Naive thymus-derived CD8-positive, alpha-beta T cell (primary cell): ENCODE measurements at regions not wholly inside any gene's neighbourhood (a gene's known extent, or its start where the extent isn't known, plus 50 kb on each side); places are given as distances from the start of the nearest gene placed in this dataset.

Experiments
- ATAC-seq, 2 donors: fragments of 150-1000 bp; cut with Tn5 transposase in 1 of 2; sonication (Bioruptor Pico), chemical (Tn5 transposase) in 1 of 2; 1 replicate in 1 of 2; 2 replicates in 1 of 2; pipeline ENCODE4 v1.10.0; 2021; ENCODE audit warnings: mild to moderate bottlenecking in 2 of 2, moderate library complexity in 2 of 2
- POLR2A ChIA-PET: fragments of 350-600 bp; sonication (Branson Sonifier 250); formaldehyde crosslinking; loops from one replicate; lab custom pipeline; 2021; ENCODE audit warnings: antibody characterized with exemption; lab: Charles Lee
- DNase-seq, 10 donors: peaks; one replicate each; pipeline versions ENCODE4 v3.0.0 to v3.0.0-alpha.2; 2020 to 2022
- H3K27ac Mint-ChIP-seq, 10 donors: one replicate each; pipeline ENCODE4 v1.8.0; 2020 to 2022; ENCODE audit warnings: mild to moderate bottlenecking in 10 of 10, mixed read lengths in 10 of 10, moderate library complexity in 4 of 10, inconsistent platforms in 1 of 10
- H3K27me3 Mint-ChIP-seq, 5 donors: one replicate each; pipeline ENCODE4 v1.8.0; 2021 to 2022; ENCODE audit warnings: mixed read lengths in 5 of 5
- H3K36me3 Mint-ChIP-seq, 3 donors: one replicate each; pipeline ENCODE4 v1.8.0; 2020 to 2022; ENCODE audit warnings: mixed read lengths in 3 of 3, mild to moderate bottlenecking in 2 of 3, inconsistent platforms in 1 of 3
- H3K4me1 Mint-ChIP-seq, 4 donors: one replicate each; pipeline ENCODE4 v1.8.0; 2021 to 2022; ENCODE audit warnings: mixed read lengths in 4 of 4
- H3K4me3 Mint-ChIP-seq, 10 donors: one replicate each; pipeline ENCODE4 v1.8.0; 2020 to 2022; ENCODE audit warnings: mild to moderate bottlenecking in 10 of 10, mixed read lengths in 10 of 10, moderate library complexity in 6 of 10, inconsistent platforms in 1 of 10
- H3K9me3 Mint-ChIP-seq, 9 donors: one replicate each; pipeline ENCODE4 v1.8.0; 2020 to 2022; ENCODE audit warnings: mixed read lengths in 9 of 9, mild to moderate bottlenecking in 3 of 9, inconsistent platforms in 1 of 9, moderate library complexity in 1 of 9

- no peaks in the 10 kb centered on the region for H3K4me1 Mint-ChIP-seq
- H3K27ac Mint-ChIP-seq = no peak overlapping the region
- no peak for DNase-seq
- ATAC-seq = no peak
- no peaks in the 10 kb centered on the region for H3K36me3 Mint-ChIP-seq
- H3K4me3 Mint-ChIP-seq = no peak overlapping the region
- H3K9me3 Mint-ChIP-seq = peaks cover 0 to 23% (median 13%) of the 10 kb centered on the region in 9 donors
- H3K27me3 Mint-ChIP-seq = no peaks in the 10 kb centered on the region
- POLR2A ChIA-PET = no interaction called here
Observed at GRCh38 chr3:83195243-83195642, 1433.8 kb upstream of the GBE1 start.

- no peaks in the 10 kb centered on the region for H3K36me3 Mint-ChIP-seq
- H3K4me3 Mint-ChIP-seq = no peak overlapping the region
- POLR2A ChIA-PET = no interaction called here
- no peak overlapping the region for H3K27ac Mint-ChIP-seq
- no peak for DNase-seq
- H3K4me1 Mint-ChIP-seq = no peaks in the 10 kb centered on the region
- no peaks in the 10 kb centered on the region for H3K27me3 Mint-ChIP-seq
- H3K9me3 Mint-ChIP-seq = peaks cover 0 to 21% (median 9%) of the 10 kb centered on the region in 9 donors
- no peak for ATAC-seq
Observed at GRCh38 chr3:83193526-83193925, 1432.1 kb upstream of the GBE1 start.

GRCh38 chr3:83189634-83190033 is 1428.2 kb upstream of the GBE1 start:
- DNase-seq (no peak), ATAC-seq (no peak)
- H3K36me3 Mint-ChIP-seq = no peaks in the 10 kb centered on the region
- H3K27me3 Mint-ChIP-seq = no peaks in the 10 kb centered on the region
- H3K27ac Mint-ChIP-seq = no peak overlapping the region
- H3K9me3 Mint-ChIP-seq = peaks cover 0 to 31% (median 14%) of the 10 kb centered on the region in 9 donors
- POLR2A ChIA-PET = no interaction called here
- no peak overlapping the region for H3K4me3 Mint-ChIP-seq
- no peaks in the 10 kb centered on the region for H3K4me1 Mint-ChIP-seq

- peaks cover 0 to 14% (median 4%) of the 10 kb centered on the region in 9 donors for H3K9me3 Mint-ChIP-seq
- POLR2A ChIA-PET = no interaction called here
- DNase-seq (no peak), ATAC-seq (no peak)
- H3K27ac Mint-ChIP-seq = no peak overlapping the region
- no peaks in the 10 kb centered on the region for H3K4me1 Mint-ChIP-seq
- H3K4me3 Mint-ChIP-seq = no peak overlapping the region
- no peaks in the 10 kb centered on the region for H3K36me3 Mint-ChIP-seq
- no peaks in the 10 kb centered on the region for H3K27me3 Mint-ChIP-seq
Observed at GRCh38 chr3:83169473-83169872, 1408.0 kb upstream of the GBE1 start.

- DNase-seq (no peak), ATAC-seq (no peak)
- POLR2A ChIA-PET = no interaction called here
- H3K4me3 Mint-ChIP-seq = no peak overlapping the region
- H3K9me3 Mint-ChIP-seq = peaks cover 2 to 33% (median 12%) of the 10 kb centered on the region in 9 donors
- H3K27me3 Mint-ChIP-seq = no peaks in the 10 kb centered on the region
- no peak overlapping the region for H3K27ac Mint-ChIP-seq
- no peaks in the 10 kb centered on the region for H3K36me3 Mint-ChIP-seq
- no peaks in the 10 kb centered on the region for H3K4me1 Mint-ChIP-seq
Observed at GRCh38 chr3:83150896-83151295, 1389.5 kb upstream of the GBE1 start.

- Mint-ChIP-seq H3K27me3 (no peaks in the 10 kb centered on the region), H3K4me3 (no peak overlapping the region), H3K9me3 (peaks cover 0 to 19% (median 7%) of the 10 kb centered on the region in 9 donors), H3K27ac (no peak overlapping the region), H3K36me3 (no peaks in the 10 kb centered on the region), H3K4me1 (no peaks in the 10 kb centered on the region)
- DNase-seq (no peak), ATAC-seq (no peak)
- POLR2A ChIA-PET = no interaction called here
Observed at GRCh38 chr3:83140983-83141382, 1379.5 kb upstream of the GBE1 start.

- H3K27ac Mint-ChIP-seq = no peak overlapping the region
- H3K4me1 Mint-ChIP-seq = no peaks in the 10 kb centered on the region
- ATAC-seq (no peak), DNase-seq (no peak)
- H3K4me3 Mint-ChIP-seq = no peak overlapping the region
- POLR2A ChIA-PET = no interaction called here
- H3K9me3 Mint-ChIP-seq = peaks cover 0 to 16% (median 1%) of the 10 kb centered on the region in 9 donors
- H3K36me3 Mint-ChIP-seq = no peaks in the 10 kb centered on the region
- no peaks in the 10 kb centered on the region for H3K27me3 Mint-ChIP-seq
Observed at GRCh38 chr3:83131236-83131635, 1369.8 kb upstream of the GBE1 start.

- POLR2A ChIA-PET = no interaction called here
- no peaks in the 10 kb centered on the region for H3K4me1 Mint-ChIP-seq
- no peak overlapping the region for H3K27ac Mint-ChIP-seq
- H3K9me3 Mint-ChIP-seq = peaks cover 0 to 10% (median 0%) of the 10 kb centered on the region in 9 donors
- H3K4me3 Mint-ChIP-seq = no peak overlapping the region
- ATAC-seq (no peak), DNase-seq (no peak)
- H3K36me3 Mint-ChIP-seq = no peaks in the 10 kb centered on the region
- no peaks in the 10 kb centered on the region for H3K27me3 Mint-ChIP-seq
Observed at GRCh38 chr3:83122774-83123350, 1361.4 kb upstream of the GBE1 start.

GRCh38 chr3:83093222-83093572 is 1331.8 kb upstream of the GBE1 start:
- POLR2A ChIA-PET = no interaction called here
- ATAC-seq = no peak
- Mint-ChIP-seq H3K4me1 (no peaks in the 10 kb centered on the region), H3K36me3 (no peaks in the 10 kb centered on the region), H3K27ac (no peak overlapping the region), H3K27me3 (no peaks in the 10 kb centered on the region), H3K4me3 (no peak overlapping the region), H3K9me3 (peaks cover 0 to 12% (median 0%) of the 10 kb centered on the region in 9 donors)
- DNase-seq = no peak

GRCh38 chr3:83092521-83093221 is 1331.2 kb upstream of the GBE1 start:
- POLR2A ChIA-PET = no interaction called here
- H3K27me3 Mint-ChIP-seq = no peaks in the 10 kb centered on the region
- no peak for ATAC-seq

GRCh38 chr3:83076041-83076440 is 1314.6 kb upstream of the GBE1 start:
- H3K36me3 Mint-ChIP-seq = peaks cover 0 to 1% (median 0%) of the 10 kb centered on the region in 3 donors
- no peaks in the 10 kb centered on the region for H3K27me3 Mint-ChIP-seq
- H3K9me3 Mint-ChIP-seq = peaks cover 3 to 23% (median 13%) of the 10 kb centered on the region in 9 donors
- H3K27ac Mint-ChIP-seq = no peak overlapping the region
- no peaks in the 10 kb centered on the region for H3K4me1 Mint-ChIP-seq
- POLR2A ChIA-PET = no interaction called here
- DNase-seq (no peak), ATAC-seq (no peak)
- H3K4me3 Mint-ChIP-seq = no peak overlapping the region

More at GRCh38 chr3:83092521-83093221, 1331.2 kb upstream of the GBE1 start:
- Mint-ChIP-seq H3K4me1 (no peaks in the 10 kb centered on the region), H3K9me3 (peaks cover 0 to 12% (median 0%) of the 10 kb centered on the region in 9 donors), H3K36me3 (no peaks in the 10 kb centered on the region), H3K4me3 (no peak overlapping the region), H3K27ac (no peak overlapping the region)
- DNase-seq = no peak

- ATAC-seq (no peak), DNase-seq (no peak)
- Mint-ChIP-seq H3K36me3 (peaks cover 0 to 1% (median 0%) of the 10 kb centered on the region in 3 donors), H3K27me3 (no peaks in the 10 kb centered on the region), H3K9me3 (peaks cover 3 to 24% (median 15%) of the 10 kb centered on the region in 9 donors), H3K4me1 (no peaks in the 10 kb centered on the region), H3K4me3 (no peak overlapping the region), H3K27ac (no peak overlapping the region)
- POLR2A ChIA-PET = no interaction called here
Observed at GRCh38 chr3:83074485-83074884, 1313.0 kb upstream of the GBE1 start.

- ATAC-seq (no peak), DNase-seq (no peak)
- no peaks in the 10 kb centered on the region for H3K36me3 Mint-ChIP-seq
- H3K27ac Mint-ChIP-seq = no peak overlapping the region
- H3K4me3 Mint-ChIP-seq = no peak overlapping the region
- POLR2A ChIA-PET = no interaction called here
- H3K27me3 Mint-ChIP-seq = no peaks in the 10 kb centered on the region
- H3K4me1 Mint-ChIP-seq = no peaks in the 10 kb centered on the region
- H3K9me3 Mint-ChIP-seq = peaks cover 8 to 35% (median 15%) of the 10 kb centered on the region in 9 donors
Observed at GRCh38 chr3:83065851-83066460, 1304.5 kb upstream of the GBE1 start.
